B cell (primary cell): ENCODE measurements at regions not wholly inside any gene's neighbourhood (a gene's known extent, or its start where the extent isn't known, plus 50 kb on each side); places are given as distances from the start of the nearest gene placed in this dataset.
"Not testable (repeated sequence)": the region's sequence is repeated elsewhere in the genome, so short reads cannot be mapped to it uniquely, and the experiment has no call there.

Source experiments
- ATAC-seq: fragments of 200-7000 bp; cut with Tn5 transposase; one replicate; pipeline ENCODE4 v1.10.0; 2021; ENCODE audit warnings: low read depth, mild to moderate bottlenecking, moderate number of reproducible peaks, moderate library complexity
- CTCF ChIA-PET: fragments of 350-600 bp; sonication (Branson Sonifier 250); formaldehyde crosslinking; loops from one replicate; lab custom pipeline; 2021; ENCODE audit warnings: antibody characterized with exemption, inconsistent platforms; lab: Charles Lee
- POLR2A ChIA-PET: fragments of 350-600 bp; sonication (Branson Sonifier 250); formaldehyde crosslinking; loops from one replicate; lab custom pipeline; 2021; ENCODE audit warnings: antibody characterized with exemption; lab: Charles Lee
- DNase-seq: peaks from one replicate; pipeline ENCODE4 v3.0.0; 2013
- H2AFZ ChIP-seq: 2 replicates; pipeline ENCODE4 v1.6.1; 2012; ENCODE audit warnings: mild to moderate bottlenecking, low read depth, low read length; ENCODE audit not compliant: insufficient read depth, poor library complexity, severe bottlenecking
- H3K27ac ChIP-seq, 2 donors: 1 replicate in 1 of 2; 2 replicates in 1 of 2; pipeline ENCODE4 v1.5.1; 2012 to 2013; ENCODE audit warnings: low read length in 2 of 2, mild to moderate bottlenecking in 2 of 2, moderate library complexity in 1 of 2
- H3K27me3 ChIP-seq, 4 experiments: fragments of 200-600 bp in 1 of 4; sonication (generic) in 1 of 4; replicated peaks in 1 of 4; 1 replicate in 2 of 4; 2 replicates in 2 of 4; pipeline versions ENCODE4 v1.6.1 to v1.7.0; 2013 to 2016; ENCODE audit warnings: low read length in 3 of 4, mild to moderate bottlenecking in 2 of 4, mixed read lengths in 1 of 4, moderate library complexity in 1 of 4; ENCODE audit not compliant: insufficient read depth in 4 of 4, control insufficient read depth in 3 of 4; ENCODE audit errors: control extremely low read depth in 1 of 4
- H3K36me3 ChIP-seq, 2 experiments: replicated peaks in 1 of 2; 1 replicate in 1 of 2; 2 replicates in 1 of 2; pipeline versions ENCODE4 v1.6.1 to v1.7.1; 2013; ENCODE audit warnings: low read length in 1 of 2; ENCODE audit not compliant: insufficient read depth in 2 of 2, control insufficient read depth in 1 of 2; ENCODE audit errors: control extremely low read depth in 1 of 2, extremely low read depth in 1 of 2
- H3K4me1 ChIP-seq, 2 donors: fragments of 200-600 bp in 1 of 2; sonication (generic) in 1 of 2; 1 replicate in 1 of 2; 2 replicates in 1 of 2; pipeline versions ENCODE4 v1.5.1 to v1.6.1; 2013 to 2017; ENCODE audit warnings: low read length in 2 of 2; ENCODE audit not compliant: control insufficient read depth in 2 of 2, insufficient read depth in 2 of 2
- H3K4me2 ChIP-seq: replicated peaks from 2 replicates; pipeline ENCODE3; 2012; ENCODE audit warnings: mild to moderate bottlenecking, low read depth, low read length; ENCODE audit not compliant: poor library complexity, severe bottlenecking
- H3K4me3 ChIP-seq, 5 experiments: fragments of 200-600 bp in 1 of 5; sonication (generic) in 1 of 5; 1 replicate in 3 of 5; 2 replicates in 2 of 5; pipeline versions ENCODE4 v1.5.1 to v1.7.0; 2011 to 2016; ENCODE audit warnings: low read length in 4 of 5, mild to moderate bottlenecking in 4 of 5, low read depth in 2 of 5, control low read depth in 1 of 5, moderate library complexity in 1 of 5; ENCODE audit not compliant: insufficient read depth in 1 of 5; ENCODE audit errors: control extremely low read depth in 1 of 5, extremely low read depth in 1 of 5
- H3K79me2 ChIP-seq: fragments of 200-600 bp; sonication (generic); one replicate; pipeline ENCODE4 v1.6.0; 2016; ENCODE audit warnings: low read length; ENCODE audit not compliant: control insufficient read depth, insufficient read depth
- H3K9ac ChIP-seq: fragments of 200-600 bp; sonication (generic); 2 replicates; pipeline ENCODE4 v1.6.1; 2017; ENCODE audit warnings: mild to moderate bottlenecking, low read length, moderate library complexity
- H3K9me3 ChIP-seq, 3 donors: one replicate each; pipeline versions ENCODE4 v1.6.1 to v1.7.1; 2013; ENCODE audit warnings: low read length in 2 of 3; ENCODE audit not compliant: control insufficient read depth in 2 of 3, insufficient read depth in 1 of 3; ENCODE audit errors: control extremely low read depth in 1 of 3
- H4K20me1 ChIP-seq: 2 replicates; pipeline ENCODE4 v1.6.0; 2012; ENCODE audit warnings: mild to moderate bottlenecking, low read length; ENCODE audit not compliant: insufficient read depth, control insufficient read depth, poor library complexity, severe bottlenecking
- H3K27ac Mint-ChIP-seq: one replicate; pipeline ENCODE4 v1.8.0; 2021; ENCODE audit warnings: mixed read lengths
- H3K27me3 Mint-ChIP-seq: one replicate; pipeline ENCODE4 v1.8.0; 2021; ENCODE audit warnings: mixed read lengths
- H3K4me1 Mint-ChIP-seq: one replicate; pipeline ENCODE4 v1.8.0; 2021; ENCODE audit warnings: mixed read lengths
- H3K4me3 Mint-ChIP-seq: one replicate; pipeline ENCODE4 v1.8.0; 2021; ENCODE audit warnings: mixed read lengths
- H3K9me3 Mint-ChIP-seq: one replicate; pipeline ENCODE4 v1.8.0; 2022; ENCODE audit warnings: mixed read lengths; ENCODE audit not compliant: insufficient read depth
- EZH2 ChIP-seq: IDR thresholded peaks from 2 replicates; pipeline ENCODE4 v1.6.1; 2012; ENCODE audit warnings: borderline replicate concordance, low read depth, mild to moderate bottlenecking, moderate library complexity, low read length; ENCODE audit not compliant: insufficient read depth, poor library complexity, severe bottlenecking
- WGBS: methylation state at CpG from one replicate; pipeline ENCODE4 v1.1.5; 2013; ENCODE audit warnings: missing lambda C conversion rate; ENCODE audit not compliant: insufficient coverage; 5-methylcytosine and 5-hydroxymethylcytosine counted together
- intact Hi-C: fragments of 100-400 bp; cut with micrococcal nuclease; formaldehyde crosslinking; loops from one replicate; pipeline ENCODE4 v1.10.0; 2022
- TF ChIP-seq, protein P1 (sequence below): fragments of 200-600 bp; IDR thresholded peaks from one replicate; pipeline ENCODE4 v1.8.0; 2022; ENCODE audit warnings: antibody characterized with exemption, mild to moderate bottlenecking

DNA sequence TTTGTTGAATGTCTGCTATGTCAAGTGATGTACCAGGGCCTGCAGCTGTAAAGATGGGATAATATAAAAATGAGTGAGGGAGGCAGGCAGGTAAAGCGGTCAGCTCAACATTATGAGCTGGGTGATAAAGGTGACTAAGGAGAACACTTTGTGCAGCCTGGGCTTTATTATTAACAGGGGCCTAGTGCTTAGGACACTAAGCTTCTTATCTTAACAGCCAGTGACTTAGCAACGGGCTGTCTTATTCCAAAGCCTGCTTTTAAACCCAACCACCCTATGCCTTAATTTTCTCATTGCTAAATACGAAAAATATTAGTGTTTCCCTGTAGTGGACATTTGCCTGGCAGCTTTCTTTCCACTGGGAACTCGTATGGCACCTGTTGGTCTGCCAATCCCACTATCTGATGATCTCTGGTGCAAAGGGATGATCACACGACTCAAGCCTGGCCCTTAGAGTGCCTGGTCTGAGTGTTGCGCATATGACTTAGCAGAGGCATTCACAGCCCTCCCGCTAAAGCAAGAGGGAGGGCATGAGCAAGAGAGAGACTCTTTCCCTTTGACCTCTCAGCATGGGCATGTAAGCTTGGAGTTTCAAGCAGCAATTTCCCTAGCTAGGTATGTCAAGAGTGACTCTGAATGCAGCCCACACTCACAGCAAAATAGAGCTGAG lies 98.6 kb upstream of the PAPPA2 start:
- H3K4me1 Mint-ChIP-seq = no peaks in the 10 kb centered on the region
- no peak for ATAC-seq
- Histone ChIP-seq H3K9ac (no peak overlapping the region), H4K20me1 (no peaks in the 10 kb centered on the region), H3K79me2 (no peaks in the 10 kb centered on the region), H3K27ac (no peak overlapping the region), H3K27me3 (no peaks in the 10 kb centered on the region), H3K4me3 (no peak overlapping the region), H3K4me1 (no peaks in the 10 kb centered on the region), H3K9me3 (no peaks in the 10 kb centered on the region), H3K4me2 (no peak overlapping the region), H2AFZ (no peak overlapping the region), H3K36me3 (no peaks in the 10 kb centered on the region)
- 67% methylated on average over 5 of the region's 7 CpGs for WGBS
- intact Hi-C loops = no loop called here
- ChIA-PET CTCF (interaction anchor here (1.1 kb wide), 1 partner anchor 9 kb away, joined by 8 read pairs; no protein-coding TSS in a partner anchor), POLR2A (no interaction called here)
- H3K27me3 Mint-ChIP-seq = peaks cover 4% of the 10 kb centered on the region
- no peak overlapping the region for H3K4me3 Mint-ChIP-seq
- TF ChIP-seq, protein P1, sequence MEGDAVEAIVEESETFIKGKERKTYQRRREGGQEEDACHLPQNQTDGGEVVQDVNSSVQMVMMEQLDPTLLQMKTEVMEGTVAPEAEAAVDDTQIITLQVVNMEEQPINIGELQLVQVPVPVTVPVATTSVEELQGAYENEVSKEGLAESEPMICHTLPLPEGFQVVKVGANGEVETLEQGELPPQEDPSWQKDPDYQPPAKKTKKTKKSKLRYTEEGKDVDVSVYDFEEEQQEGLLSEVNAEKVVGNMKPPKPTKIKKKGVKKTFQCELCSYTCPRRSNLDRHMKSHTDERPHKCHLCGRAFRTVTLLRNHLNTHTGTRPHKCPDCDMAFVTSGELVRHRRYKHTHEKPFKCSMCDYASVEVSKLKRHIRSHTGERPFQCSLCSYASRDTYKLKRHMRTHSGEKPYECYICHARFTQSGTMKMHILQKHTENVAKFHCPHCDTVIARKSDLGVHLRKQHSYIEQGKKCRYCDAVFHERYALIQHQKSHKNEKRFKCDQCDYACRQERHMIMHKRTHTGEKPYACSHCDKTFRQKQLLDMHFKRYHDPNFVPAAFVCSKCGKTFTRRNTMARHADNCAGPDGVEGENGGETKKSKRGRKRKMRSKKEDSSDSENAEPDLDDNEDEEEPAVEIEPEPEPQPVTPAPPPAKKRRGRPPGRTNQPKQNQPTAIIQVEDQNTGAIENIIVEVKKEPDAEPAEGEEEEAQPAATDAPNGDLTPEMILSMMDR = no peak
- no peak for TF ChIP-seq EZH2
- no peak for DNase-seq
- no peaks in the 10 kb centered on the region for H3K9me3 Mint-ChIP-seq
- H3K27ac Mint-ChIP-seq = no peak overlapping the region

DNA sequence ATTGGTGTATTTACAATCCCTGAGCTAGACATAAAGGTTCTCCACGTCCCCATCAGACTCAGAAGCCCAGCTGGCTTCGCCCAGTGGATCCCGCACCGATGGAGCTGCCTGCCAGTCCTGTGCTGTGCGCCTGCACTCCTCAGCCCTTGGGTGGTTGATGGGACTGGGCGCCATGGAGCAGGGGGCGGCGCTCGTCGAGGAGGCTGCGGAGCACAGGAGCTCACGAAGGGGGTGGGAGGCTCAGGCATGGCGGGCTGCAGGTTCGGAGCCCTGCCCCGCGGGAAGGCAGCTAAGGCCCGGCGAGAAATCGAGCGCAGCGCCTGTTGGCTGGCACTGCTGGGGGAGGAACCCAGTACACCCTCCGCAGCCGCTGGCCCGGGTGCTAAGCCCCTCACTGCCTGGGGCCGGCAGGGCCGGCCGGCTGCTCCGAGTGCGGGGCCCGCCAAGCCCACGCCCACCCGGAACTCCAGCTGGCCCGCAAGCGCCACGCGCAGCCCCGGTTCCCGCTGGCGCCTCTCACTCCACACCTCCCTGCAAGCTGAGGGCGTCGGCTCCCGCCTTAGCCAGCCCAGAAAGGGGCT lies 113.8 kb upstream of the PAPPA2 start:
- H3K4me3 Mint-ChIP-seq, H3K27ac Mint-ChIP-seq, H3K9ac ChIP-seq, H3K27ac ChIP-seq, H2AFZ ChIP-seq, DNase-seq, ATAC-seq, POLR2A ChIA-PET, H3K27me3 ChIP-seq, H3K4me1 ChIP-seq, H3K79me2 ChIP-seq, H3K4me3 ChIP-seq, H3K4me1 Mint-ChIP-seq, H3K27me3 Mint-ChIP-seq, H4K20me1 ChIP-seq, H3K36me3 ChIP-seq, H3K9me3 Mint-ChIP-seq, intact Hi-C loops, H3K4me2 ChIP-seq, CTCF ChIA-PET: not testable (repeated sequence)
- H3K9me3 ChIP-seq = peaks cover 0 to 12% (median 10%) of the 10 kb centered on the region in 3 donors
- 91% methylated on average over 21 of the region's 42 CpGs for WGBS
